Ishikawa (cell line): ENCODE measurements at regions not wholly inside any gene's neighbourhood (a gene's known extent, or its start where the extent isn't known, plus 50 kb on each side); places are given as distances from the start of the nearest gene placed in this dataset.

Source experiments
- CEBPB ChIP-seq: IDR thresholded peaks from 2 replicates; pipeline ENCODE4 v1.6.1; 2012
- CREB1 ChIP-seq: IDR thresholded peaks from 2 replicates; pipeline ENCODE4 v1.6.1; 2012; ENCODE audit warnings: low read depth
- EGR1 ChIP-seq: IDR thresholded peaks from 2 replicates; pipeline ENCODE4 v1.6.1; 2012
- EP300 ChIP-seq: IDR thresholded peaks from 2 replicates; pipeline ENCODE4 v1.6.1; 2012; ENCODE audit warnings: borderline replicate concordance
- FOXM1 ChIP-seq: IDR thresholded peaks from 2 replicates; pipeline ENCODE4 v1.6.1; 2012; ENCODE audit warnings: low read depth, borderline replicate concordance
- MAX ChIP-seq: IDR thresholded peaks from 2 replicates; pipeline ENCODE4 v1.6.1; 2012
- NFIC ChIP-seq: IDR thresholded peaks from 2 replicates; pipeline ENCODE4 v1.6.1; 2012
- RAD21 ChIP-seq: IDR thresholded peaks from 2 replicates; pipeline ENCODE4 v1.6.1; 2012; ENCODE audit warnings: low read depth
- USF1 ChIP-seq: IDR thresholded peaks from 2 replicates; pipeline ENCODE4 v1.6.1; 2012
- TF ChIP-seq, protein P1 (sequence below): IDR thresholded peaks from 2 replicates; pipeline ENCODE4 v1.6.1; 2012; ENCODE audit warnings: low read depth, mild to moderate bottlenecking

- TF ChIP-seq MAX (no peak), CREB1 (no peak), RAD21 (no peak), EGR1 (no peak), USF1 (no peak), CEBPB (no peak), NFIC (no peak), FOXM1 (no peak), EP300 (no peak)
- TF ChIP-seq, protein P1, sequence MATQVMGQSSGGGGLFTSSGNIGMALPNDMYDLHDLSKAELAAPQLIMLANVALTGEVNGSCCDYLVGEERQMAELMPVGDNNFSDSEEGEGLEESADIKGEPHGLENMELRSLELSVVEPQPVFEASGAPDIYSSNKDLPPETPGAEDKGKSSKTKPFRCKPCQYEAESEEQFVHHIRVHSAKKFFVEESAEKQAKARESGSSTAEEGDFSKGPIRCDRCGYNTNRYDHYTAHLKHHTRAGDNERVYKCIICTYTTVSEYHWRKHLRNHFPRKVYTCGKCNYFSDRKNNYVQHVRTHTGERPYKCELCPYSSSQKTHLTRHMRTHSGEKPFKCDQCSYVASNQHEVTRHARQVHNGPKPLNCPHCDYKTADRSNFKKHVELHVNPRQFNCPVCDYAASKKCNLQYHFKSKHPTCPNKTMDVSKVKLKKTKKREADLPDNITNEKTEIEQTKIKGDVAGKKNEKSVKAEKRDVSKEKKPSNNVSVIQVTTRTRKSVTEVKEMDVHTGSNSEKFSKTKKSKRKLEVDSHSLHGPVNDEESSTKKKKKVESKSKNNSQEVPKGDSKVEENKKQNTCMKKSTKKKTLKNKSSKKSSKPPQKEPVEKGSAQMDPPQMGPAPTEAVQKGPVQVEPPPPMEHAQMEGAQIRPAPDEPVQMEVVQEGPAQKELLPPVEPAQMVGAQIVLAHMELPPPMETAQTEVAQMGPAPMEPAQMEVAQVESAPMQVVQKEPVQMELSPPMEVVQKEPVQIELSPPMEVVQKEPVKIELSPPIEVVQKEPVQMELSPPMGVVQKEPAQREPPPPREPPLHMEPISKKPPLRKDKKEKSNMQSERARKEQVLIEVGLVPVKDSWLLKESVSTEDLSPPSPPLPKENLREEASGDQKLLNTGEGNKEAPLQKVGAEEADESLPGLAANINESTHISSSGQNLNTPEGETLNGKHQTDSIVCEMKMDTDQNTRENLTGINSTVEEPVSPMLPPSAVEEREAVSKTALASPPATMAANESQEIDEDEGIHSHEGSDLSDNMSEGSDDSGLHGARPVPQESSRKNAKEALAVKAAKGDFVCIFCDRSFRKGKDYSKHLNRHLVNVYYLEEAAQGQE: no peak
Observed at GRCh38 chr3:27642796-27643195, 79.3 kb downstream of the EOMES start.
